GM12878 (cell line): ENCODE measurements at regions not wholly inside any gene's neighbourhood (a gene's known extent, or its start where the extent isn't known, plus 50 kb on each side); places are given as distances from the start of the nearest gene placed in this dataset.

ENCODE experiments used
- ATAC-seq: fragments of 200-7000 bp; cut with Tn5 transposase; 3 replicates; pipeline ENCODE4 v1.9.1; 2020; ENCODE audit warnings: mild to moderate bottlenecking, moderate library complexity
- BruUV-seq: library from RNA; stranded (reverse); fragments of 400-500 nt; replicated peaks from 2 replicates; lab custom pipeline; 2021; lab: Mats Ljungman, UMichigan
- CTCF ChIA-PET: fragments of 300-600 bp; sonication (Branson Sonifier 250); formaldehyde crosslinking; extraction: SDS; loops from one replicate; lab custom pipeline; 2021; ENCODE audit warnings: inconsistent platforms; lab: Yijun Ruan, JAX
- POLR2A ChIA-PET: fragments of 350-600 bp; formaldehyde crosslinking; extraction: SDS; loops from one replicate; lab custom pipeline; 2021; ENCODE audit warnings: inconsistent platforms; lab: Charles Lee
- RAD21 ChIA-PET: fragments of 300-600 bp; sonication (Branson Sonifier 250); formaldehyde crosslinking; loops from one replicate; lab custom pipeline; 2023; ENCODE audit warnings: antibody characterized with exemption; ENCODE audit not compliant: unreplicated experiment; lab: Charles Lee
- SMC1A ChIA-PET: fragments of 300-600 bp; sonication (Branson Sonifier 250); formaldehyde crosslinking; loops from one replicate; lab custom pipeline; 2023; ENCODE audit not compliant: unreplicated experiment, uncharacterized antibody; lab: Charles Lee
- DNase-seq: peaks from one replicate; pipeline ENCODE4 v3.0.0-alpha.2; 2011; ENCODE audit warnings: low read depth, low spot score
- FAIRE-seq: peaks from 3 replicates; lab custom pipeline; 2011; peaks lifted over from hg19 to GRCh38; lab: Jason Lieb, UNC
- H2AFZ ChIP-seq: 2 replicates; pipeline ENCODE4 v1.6.0; 2011; ENCODE audit warnings: low read depth, low read length, control low read depth; ENCODE audit not compliant: control insufficient read depth
- H3K27ac ChIP-seq: 2 replicates; pipeline ENCODE4 v1.5.1; 2011; ENCODE audit warnings: control low read depth; ENCODE audit not compliant: control insufficient read depth, insufficient read depth
- H3K27me3 ChIP-seq, 2 experiments: replicated peaks in 1 of 2; 2 replicates each; pipeline versions ENCODE4 v1.6.0 to v1.6.1; 2011; ENCODE audit warnings: low read length in 1 of 2; ENCODE audit not compliant: control insufficient read depth in 2 of 2, insufficient read depth in 2 of 2
- H3K36me3 ChIP-seq, 2 experiments: 2 replicates each; pipeline ENCODE4 v1.5.1; 2011; ENCODE audit warnings: low read length in 1 of 2; ENCODE audit not compliant: control insufficient read depth in 2 of 2, insufficient read depth in 2 of 2
- H3K4me1 ChIP-seq: 2 replicates; pipeline ENCODE4 v1.6.1; 2011; ENCODE audit warnings: mild to moderate bottlenecking, low read length, moderate library complexity, mixed read lengths; ENCODE audit not compliant: control insufficient read depth, insufficient read depth
- H3K4me2 ChIP-seq: 2 replicates; pipeline ENCODE4 v1.6.0; 2011; ENCODE audit warnings: control low read depth; ENCODE audit not compliant: control insufficient read depth, insufficient read depth
- H3K4me3 ChIP-seq: fragments of 200-600 bp; sonication (generic); 2 replicates; pipeline ENCODE4 v1.5.1; 2016
- H3K79me2 ChIP-seq: 2 replicates; pipeline ENCODE4 v1.6.0; 2011; ENCODE audit warnings: low read length; ENCODE audit not compliant: control insufficient read depth, insufficient read depth
- H3K9ac ChIP-seq: 2 replicates; pipeline ENCODE4 v1.8.0; 2011; ENCODE audit warnings: low read length, control low read depth, mixed read lengths; ENCODE audit not compliant: control insufficient read depth, insufficient read depth
- H3K9me3 ChIP-seq: replicated peaks from 3 replicates; pipeline ENCODE4 v1.5.1; 2011; ENCODE audit warnings: mild to moderate bottlenecking, low read length; ENCODE audit not compliant: control insufficient read depth, insufficient read depth
- H4K20me1 ChIP-seq: 2 replicates; pipeline ENCODE4 v1.6.0; 2011; ENCODE audit not compliant: control insufficient read depth, insufficient read depth
- BACH1 ChIP-seq: fragments of 450-650 bp; IDR thresholded peaks from 2 replicates; pipeline ENCODE4 v1.6.1; 2017; ENCODE audit warnings: mild to moderate bottlenecking, borderline replicate concordance
- FOXK2 ChIP-seq: fragments of 450-650 bp; IDR thresholded peaks from 2 replicates; pipeline ENCODE4 v1.6.1; 2017; ENCODE audit warnings: mild to moderate bottlenecking, moderate library complexity
- IRF4 ChIP-seq: IDR thresholded peaks from 2 replicates; pipeline ENCODE4 v1.6.1; 2011; ENCODE audit warnings: low read depth, low read length
- KLF5 ChIP-seq: fragments of 450-650 bp; IDR thresholded peaks from 2 replicates; pipeline ENCODE4 v1.6.1; 2014; ENCODE audit warnings: mild to moderate bottlenecking; ENCODE audit not compliant: partially characterized antibody
- RB1 ChIP-seq: fragments of 450-650 bp; formaldehyde crosslinking; IDR thresholded peaks from 2 replicates; pipeline ENCODE4 v1.6.1; 2017; ENCODE audit warnings: mild to moderate bottlenecking, borderline replicate concordance
- SMAD1 ChIP-seq: fragments of 450-650 bp; IDR thresholded peaks from 2 replicates; pipeline ENCODE4 v1.6.1; 2018; ENCODE audit warnings: mild to moderate bottlenecking, low read depth; ENCODE audit not compliant: partially characterized antibody
- TAF1 ChIP-seq: IDR thresholded peaks from 2 replicates; pipeline ENCODE4 v1.6.1; 2011; ENCODE audit warnings: mild to moderate bottlenecking, low read depth, low read length, borderline replicate concordance
- ZNF207 ChIP-seq: fragments of 450-650 bp; IDR thresholded peaks from 2 replicates; pipeline ENCODE4 v1.6.1; 2014; ENCODE audit warnings: antibody characterized with exemption, mild to moderate bottlenecking, borderline replicate concordance
- ZNF622 ChIP-seq: fragments of 450-650 bp; IDR thresholded peaks from 2 replicates; pipeline ENCODE4 v1.6.1; 2017; ENCODE audit warnings: mild to moderate bottlenecking, inconsistent platforms
- WGBS: methylation state at CpG from one replicate; pipeline ENCODE4 v1.1.6; 2016; ENCODE audit warnings: low lambda C conversion rate; ENCODE audit not compliant: insufficient replicate concordance, insufficient coverage; ENCODE audit errors: missing lambda C conversion rate; 5-methylcytosine and 5-hydroxymethylcytosine counted together
- in situ Hi-C: fragments of 300-500 bp; cut with MboI; formaldehyde crosslinking; loops from 9 replicates; pipeline ENCODE4 v1.14.3; 2018; ENCODE audit warnings: mixed read lengths
- intact Hi-C: fragments of 100-400 bp; cut with micrococcal nuclease; formaldehyde crosslinking; loops from one replicate; pipeline ENCODE4 v1.14.2; 2022; ENCODE audit not compliant: unreplicated experiment
- TF ChIP-seq, protein P1 (sequence below): fragments of 450-650 bp; IDR thresholded peaks from 2 replicates; pipeline ENCODE4 v1.6.1; 2016; ENCODE audit warnings: mild to moderate bottlenecking
- TF ChIP-seq, protein P2 (sequence below): fragments of 450-650 bp; formaldehyde crosslinking; IDR thresholded peaks from 2 replicates; pipeline ENCODE4 v1.4.0; 2022; ENCODE audit warnings: mild to moderate bottlenecking, moderate library complexity

DNA sequence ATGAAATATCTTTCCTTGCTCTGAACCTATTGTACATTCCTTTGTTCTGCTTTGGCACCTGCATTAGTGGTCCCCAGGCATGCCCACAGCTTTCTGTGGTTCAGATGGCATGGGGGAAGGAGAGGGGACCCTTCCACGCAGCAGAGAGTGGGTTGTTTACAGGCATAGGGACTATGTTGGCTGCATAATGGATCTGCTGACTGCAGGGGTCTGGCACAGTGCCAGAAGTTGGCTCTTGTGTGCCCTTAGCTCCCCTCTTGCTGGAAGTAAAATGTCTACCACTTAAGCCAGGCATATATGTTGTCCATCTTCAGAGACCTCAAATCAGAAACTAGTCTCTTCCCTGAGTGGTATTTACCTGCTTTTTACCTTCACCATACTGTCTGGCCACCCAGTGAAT lies 651.9 kb upstream of the PCDH7 start:
- H3K36me3 ChIP-seq = no peaks in the 10 kb centered on the region
- ChIA-PET CTCF (no interaction called here), SMC1A (no interaction called here)
- no peak overlapping the region for H3K9ac ChIP-seq
- no peak overlapping the region for H3K4me3 ChIP-seq
- no peak overlapping the region for H2AFZ ChIP-seq
- no peak overlapping the region for H3K27ac ChIP-seq
- FAIRE-seq = no peak
- TF ChIP-seq, protein P1, sequence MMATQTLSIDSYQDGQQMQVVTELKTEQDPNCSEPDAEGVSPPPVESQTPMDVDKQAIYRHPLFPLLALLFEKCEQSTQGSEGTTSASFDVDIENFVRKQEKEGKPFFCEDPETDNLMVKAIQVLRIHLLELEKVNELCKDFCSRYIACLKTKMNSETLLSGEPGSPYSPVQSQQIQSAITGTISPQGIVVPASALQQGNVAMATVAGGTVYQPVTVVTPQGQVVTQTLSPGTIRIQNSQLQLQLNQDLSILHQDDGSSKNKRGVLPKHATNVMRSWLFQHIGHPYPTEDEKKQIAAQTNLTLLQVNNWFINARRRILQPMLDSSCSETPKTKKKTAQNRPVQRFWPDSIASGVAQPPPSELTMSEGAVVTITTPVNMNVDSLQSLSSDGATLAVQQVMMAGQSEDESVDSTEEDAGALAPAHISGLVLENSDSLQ = no peak
- TF ChIP-seq KLF5 (no peak), IRF4 (no peak), ZNF622 (no peak), TAF1 (no peak), ZNF207 (no peak), RB1 (no peak), FOXK2 (no peak), SMAD1 (no peak), BACH1 (no peak)
- TF ChIP-seq, protein P2, sequence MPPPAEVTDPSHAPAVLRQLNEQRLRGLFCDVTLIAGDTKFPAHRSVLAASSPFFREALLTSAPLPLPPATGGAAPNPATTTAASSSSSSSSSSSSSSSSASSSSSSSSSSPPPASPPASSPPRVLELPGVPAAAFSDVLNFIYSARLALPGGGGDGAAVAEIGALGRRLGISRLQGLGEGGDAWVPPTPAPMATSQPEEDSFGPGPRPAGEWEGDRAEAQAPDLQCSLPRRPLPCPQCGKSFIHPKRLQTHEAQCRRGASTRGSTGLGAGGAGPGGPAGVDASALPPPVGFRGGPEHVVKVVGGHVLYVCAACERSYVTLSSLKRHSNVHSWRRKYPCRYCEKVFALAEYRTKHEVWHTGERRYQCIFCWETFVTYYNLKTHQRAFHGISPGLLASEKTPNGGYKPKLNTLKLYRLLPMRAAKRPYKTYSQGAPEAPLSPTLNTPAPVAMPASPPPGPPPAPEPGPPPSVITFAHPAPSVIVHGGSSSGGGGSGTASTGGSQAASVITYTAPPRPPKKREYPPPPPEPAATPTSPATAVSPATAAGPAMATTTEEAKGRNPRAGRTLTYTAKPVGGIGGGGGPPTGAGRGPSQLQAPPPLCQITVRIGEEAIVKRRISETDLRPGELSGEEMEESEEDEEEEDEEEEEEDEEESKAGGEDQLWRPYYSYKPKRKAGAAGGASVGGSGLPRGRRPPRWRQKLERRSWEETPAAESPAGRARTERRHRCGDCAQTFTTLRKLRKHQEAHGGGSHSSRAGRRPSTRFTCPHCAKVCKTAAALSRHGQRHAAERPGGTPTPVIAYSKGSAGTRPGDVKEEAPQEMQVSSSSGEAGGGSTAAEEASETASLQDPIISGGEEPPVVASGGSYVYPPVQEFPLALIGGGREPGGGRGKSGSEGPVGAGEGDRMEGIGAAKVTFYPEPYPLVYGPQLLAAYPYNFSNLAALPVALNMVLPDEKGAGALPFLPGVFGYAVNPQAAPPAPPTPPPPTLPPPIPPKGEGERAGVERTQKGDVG (CRISPR knock-in tag) = no peak
- TF ChIP-seq, all 136 proteins: peak for 0
- ChIA-PET RAD21 (no interaction called here), POLR2A (no interaction called here)
- in situ Hi-C loops (no loop called here), intact Hi-C loops (no loop called here)
- DNase-seq (no peak), ATAC-seq (no peak)
- Histone ChIP-seq H3K4me1 (no peaks in the 10 kb centered on the region), H3K4me2 (no peak overlapping the region), H3K27me3 (no peaks in the 10 kb centered on the region), H3K79me2 (no peaks in the 10 kb centered on the region), H3K9me3 (no peaks in the 10 kb centered on the region), H4K20me1 (no peaks in the 10 kb centered on the region)
- WGBS = 0% methylated on average over 1 of the region's 1 CpG
- no TSS peak for BruUV-seq
